SK-N-SH (cell line): ENCODE measurements at regions not wholly inside any gene's neighbourhood (a gene's known extent, or its start where the extent isn't known, plus 50 kb on each side); places are given as distances from the start of the nearest gene placed in this dataset.

Experiments used
- CHD2 ChIP-seq: fragments of 150-350 bp; IDR thresholded peaks from 2 replicates; pipeline ENCODE4 v1.6.1; 2018; ENCODE audit warnings: low read length; ENCODE audit not compliant: partially characterized antibody
- CTCF ChIP-seq: fragments of 200-600 bp; sonication (generic); IDR thresholded peaks from 2 replicates; pipeline ENCODE4 v1.6.1; 2017; ENCODE audit warnings: antibody characterized with exemption, mild to moderate bottlenecking, moderate library complexity
- EZH2phosphoT487 ChIP-seq: fragments of 200-600 bp; sonication (generic); IDR thresholded peaks from 2 replicates; pipeline ENCODE4 v1.6.1; 2017; ENCODE audit warnings: low read depth, mixed run types, mild to moderate bottlenecking, antibody characterized with exemption, moderate library complexity, borderline replicate concordance
- RCOR1 ChIP-seq: fragments of 150-350 bp; IDR thresholded peaks from 2 replicates; pipeline ENCODE4 v1.6.1; 2017; ENCODE audit warnings: antibody characterized with exemption, low read length

GRCh38 chr9:103266064-103266463, 270.9 kb downstream of the CYLC2 start:
- TF ChIP-seq RCOR1 (no peak), EZH2phosphoT487 (no peak), CTCF (no peak), CHD2 (no peak)
